H9 (cell line): ENCODE measurements at regions not wholly inside any gene's neighbourhood (a gene's known extent, or its start where the extent isn't known, plus 50 kb on each side); places are given as distances from the start of the nearest gene placed in this dataset.

Experiments used
- DNase-seq: peaks from one replicate; pipeline ENCODE4 v3.0.0-alpha.2; 2017
- H2AFZ ChIP-seq: one replicate; pipeline ENCODE4 v1.6.1; 2013; ENCODE audit warnings: mild to moderate bottlenecking, low read length, control low read depth, moderate library complexity
- H2AK5ac ChIP-seq: 2 replicates; pipeline ENCODE4 v1.6.1; 2013; ENCODE audit warnings: low read length, control low read depth, mixed read lengths; ENCODE audit not compliant: insufficient read length
- H2BK120ac ChIP-seq: one replicate; pipeline ENCODE4 v1.6.1; 2013; ENCODE audit warnings: low read depth, mild to moderate bottlenecking, low read length, control low read depth, inconsistent platforms; ENCODE audit not compliant: poor library complexity, severe bottlenecking
- H2BK12ac ChIP-seq: 2 replicates; pipeline ENCODE4 v1.6.1; 2013; ENCODE audit warnings: low read length, control low read depth, mixed read lengths, low read depth; ENCODE audit not compliant: insufficient read length
- H2BK15ac ChIP-seq: 2 replicates; pipeline ENCODE4 v1.6.1; 2013; ENCODE audit warnings: low read depth, low read length, control low read depth
- H2BK20ac ChIP-seq: one replicate; pipeline ENCODE4 v1.6.1; 2013; ENCODE audit warnings: low read depth, mild to moderate bottlenecking, low read length, control low read depth, inconsistent platforms; ENCODE audit not compliant: poor library complexity, severe bottlenecking
- H2BK5ac ChIP-seq: 2 replicates; pipeline ENCODE4 v1.6.1; 2013; ENCODE audit warnings: low read length, control low read depth, mixed read lengths; ENCODE audit not compliant: insufficient read length
- H3K14ac ChIP-seq: 2 replicates; pipeline ENCODE4 v1.6.1; 2013; ENCODE audit warnings: low read length, control low read depth; ENCODE audit not compliant: insufficient read depth
- H3K18ac ChIP-seq: 2 replicates; pipeline ENCODE4 v1.6.1; 2013; ENCODE audit warnings: low read depth, mild to moderate bottlenecking, mixed read lengths, low read length, control low read depth; ENCODE audit not compliant: insufficient read length
- H3K23ac ChIP-seq: 2 replicates; pipeline ENCODE4 v1.6.1; 2013; ENCODE audit warnings: low read length, control low read depth, mixed read lengths, low read depth; ENCODE audit not compliant: insufficient read length
- H3K23me2 ChIP-seq: 2 replicates; pipeline ENCODE4 v1.6.1; 2013; ENCODE audit warnings: low read depth, mild to moderate bottlenecking, mixed read lengths, low read length, control low read depth; ENCODE audit not compliant: insufficient read length, poor library complexity, severe bottlenecking
- H3K27ac ChIP-seq: 2 replicates; pipeline ENCODE4 v1.5.1; 2013; ENCODE audit warnings: low read length, control low read depth, mixed read lengths, low read depth; ENCODE audit not compliant: insufficient read length
- H3K27me3 ChIP-seq: 2 replicates; pipeline ENCODE4 v1.6.1; 2013; ENCODE audit warnings: low read length, control low read depth, inconsistent platforms; ENCODE audit not compliant: insufficient read depth
- H3K4ac ChIP-seq: 2 replicates; pipeline ENCODE4 v1.6.1; 2013; ENCODE audit warnings: low read depth, mild to moderate bottlenecking, control low read depth, inconsistent platforms, low read length, moderate library complexity
- H3K4me1 ChIP-seq: 2 replicates; pipeline ENCODE4 v1.6.1; 2013; ENCODE audit warnings: low read length, control low read depth, inconsistent platforms; ENCODE audit not compliant: insufficient read depth
- H3K4me2 ChIP-seq: 2 replicates; pipeline ENCODE4 v1.6.1; 2013; ENCODE audit warnings: low read length, control low read depth, mixed read lengths; ENCODE audit not compliant: insufficient read length, insufficient read depth
- H3K56ac ChIP-seq: 2 replicates; pipeline ENCODE4 v1.6.1; 2013; ENCODE audit warnings: low read depth, mild to moderate bottlenecking, mixed read lengths, low read length, control low read depth; ENCODE audit not compliant: insufficient read length
- H3K79me1 ChIP-seq: 2 replicates; pipeline ENCODE4 v1.6.1; 2013; ENCODE audit warnings: low read depth, mild to moderate bottlenecking, moderate library complexity, low read length, control low read depth, inconsistent platforms; ENCODE audit not compliant: insufficient read depth, poor library complexity, severe bottlenecking
- H3K79me2 ChIP-seq: 2 replicates; pipeline ENCODE4 v1.6.1; 2013; ENCODE audit warnings: low read length, control low read depth, inconsistent platforms; ENCODE audit not compliant: insufficient read depth
- H3K9ac ChIP-seq: 2 replicates; pipeline ENCODE4 v1.6.1; 2013; ENCODE audit warnings: low read length, control low read depth, mixed read lengths; ENCODE audit not compliant: insufficient read length; ENCODE audit errors: extremely low read depth
- H3K9me3 ChIP-seq: one replicate; pipeline ENCODE4 v1.6.1; 2013; ENCODE audit warnings: low read depth, low read length, inconsistent platforms; ENCODE audit not compliant: control insufficient read depth
- H3T11ph ChIP-seq: one replicate; pipeline ENCODE4 v1.6.1; 2013; ENCODE audit warnings: mild to moderate bottlenecking, low read length, control low read depth, inconsistent platforms
- H4K20me1 ChIP-seq: one replicate; pipeline ENCODE4 v1.6.1; 2013; ENCODE audit not compliant: control insufficient read depth, insufficient read length, insufficient read depth
- H4K5ac ChIP-seq: 2 replicates; pipeline ENCODE4 v1.6.1; 2013; ENCODE audit warnings: low read depth, mild to moderate bottlenecking, mixed read lengths, low read length, control low read depth; ENCODE audit not compliant: insufficient read length
- H4K8ac ChIP-seq: replicated peaks from 2 replicates; pipeline ENCODE4 v1.6.1; 2013; ENCODE audit warnings: low read length, control low read depth, mixed read lengths, low read depth; ENCODE audit not compliant: insufficient read length
- H4K91ac ChIP-seq: 2 replicates; pipeline ENCODE4 v1.6.1; 2013; ENCODE audit warnings: low read depth, mild to moderate bottlenecking, moderate library complexity, mixed read lengths, low read length, control low read depth; ENCODE audit not compliant: insufficient read length
- H3K27ac Mint-ChIP-seq, 3 experiments: 2 replicates in 2 of 3; 3 replicates in 1 of 3; pipeline ENCODE4 v1.8.0; 2020 to 2021; ENCODE audit warnings: mixed read lengths in 3 of 3, mild to moderate bottlenecking in 1 of 3, moderate library complexity in 1 of 3
- H3K27me3 Mint-ChIP-seq: 2 replicates; pipeline ENCODE4 v1.8.0; 2021; ENCODE audit warnings: low read depth, mild to moderate bottlenecking, moderate library complexity, mixed read lengths
- H3K36me3 Mint-ChIP-seq, 3 experiments: 2 replicates in 2 of 3; 3 replicates in 1 of 3; pipeline ENCODE4 v1.8.0; 2020 to 2021; ENCODE audit warnings: low read depth in 3 of 3, mixed read lengths in 3 of 3; ENCODE audit not compliant: insufficient read depth in 1 of 3
- H3K4me1 Mint-ChIP-seq, 2 experiments: 2 replicates each; pipeline ENCODE4 v1.8.0; 2020; ENCODE audit warnings: mixed read lengths in 2 of 2
- H3K4me3 Mint-ChIP-seq, 2 experiments: 2 replicates in 1 of 2; 3 replicates in 1 of 2; pipeline ENCODE4 v1.8.0; 2020 to 2021; ENCODE audit warnings: mild to moderate bottlenecking in 2 of 2, mixed read lengths in 2 of 2, moderate library complexity in 1 of 2
- H3K9me3 Mint-ChIP-seq, 2 experiments: 2 replicates in 1 of 2; 3 replicates in 1 of 2; pipeline ENCODE4 v1.8.0; 2020; ENCODE audit warnings: mild to moderate bottlenecking in 2 of 2, mixed read lengths in 2 of 2, moderate library complexity in 1 of 2
- WGBS: extraction: QIAGEN DNeasy Blood & Tissue Kit; methylation state at CpG from one replicate; pipeline ENCODE4 v1.1.7; 2013; ENCODE audit warnings: missing lambda C conversion rate, low lambda C conversion rate, mixed read lengths; ENCODE audit not compliant: insufficient read length; ENCODE audit errors: extremely low coverage; 5-methylcytosine and 5-hydroxymethylcytosine counted together
- TF ChIP-seq, protein P1 (sequence below): fragments of 200-600 bp; sonication (generic); conservative IDR thresholded peaks from 3 replicates; pipeline ENCODE4 v1.8.0; 2021; ENCODE audit warnings: antibody characterized with exemption, mild to moderate bottlenecking

DNA sequence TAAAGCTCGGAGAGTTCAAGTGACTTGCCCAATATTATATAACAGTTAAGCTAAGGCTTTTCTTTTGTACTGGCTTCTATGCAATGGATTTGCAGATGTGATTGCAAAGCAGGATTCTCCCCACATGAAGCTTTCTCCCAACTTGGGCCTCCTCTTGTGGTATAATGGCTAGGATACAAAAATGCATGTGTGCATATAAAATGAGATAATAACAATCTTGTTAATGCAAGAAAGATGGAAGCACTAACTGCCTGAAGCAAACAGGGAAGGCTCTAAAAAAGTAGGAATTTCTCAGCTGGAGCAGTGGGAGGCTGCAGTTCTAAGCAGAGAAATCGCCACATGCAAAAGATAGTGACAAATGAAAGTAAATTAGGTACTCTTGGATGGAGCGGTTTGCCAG is 444.2 kb upstream of the RIOK2 start:
- no peak overlapping the region for H2BK120ac ChIP-seq
- H4K5ac ChIP-seq, result no peak overlapping the region
- H3K18ac ChIP-seq, result no peak overlapping the region
- H3K79me1 ChIP-seq, result no peaks in the 10 kb centered on the region
- H3K4me3 Mint-ChIP-seq, result no peak overlapping the region
- H3T11ph ChIP-seq, result no peak overlapping the region
- H3K23me2 ChIP-seq, result no peaks in the 10 kb centered on the region
- no CpG with 5 or more reads among the region's 3 CpGs for WGBS
- no peak overlapping the region for H3K14ac ChIP-seq
- no peak overlapping the region for H4K8ac ChIP-seq
- H3K27ac ChIP-seq, result no peak overlapping the region
- no peaks in the 10 kb centered on the region for H3K79me2 ChIP-seq
- H3K23ac ChIP-seq, result no peak overlapping the region
- no peak overlapping the region for H3K56ac ChIP-seq
- no peaks in the 10 kb centered on the region for H3K27me3 Mint-ChIP-seq
- no peak overlapping the region for H2AFZ ChIP-seq
- no peaks in the 10 kb centered on the region for H3K36me3 Mint-ChIP-seq
- no peaks in the 10 kb centered on the region for H4K20me1 ChIP-seq
- peaks cover 2 to 13% of the 10 kb centered on the region in 2 experiments; a peak in 3 of 4 replicates for H3K4me1 Mint-ChIP-seq
- H2BK5ac ChIP-seq, result no peak overlapping the region
- no peak overlapping the region for H2BK15ac ChIP-seq
- no peak overlapping the region for H3K4me2 ChIP-seq
- no peaks in the 10 kb centered on the region for H3K27me3 ChIP-seq
- H3K9ac ChIP-seq, result no peak overlapping the region
- no peaks in the 10 kb centered on the region for H3K9me3 Mint-ChIP-seq
- no peaks in the 10 kb centered on the region for H3K9me3 ChIP-seq
- no peak overlapping the region for H4K91ac ChIP-seq
- no peak overlapping the region for H2BK20ac ChIP-seq
- no peak overlapping the region for H2BK12ac ChIP-seq
- no peak for DNase-seq
- no peak overlapping the region for H3K4ac ChIP-seq
- H2AK5ac ChIP-seq, result no peak overlapping the region
- H3K4me1 ChIP-seq, result no peaks in the 10 kb centered on the region
- TF ChIP-seq, protein P1, sequence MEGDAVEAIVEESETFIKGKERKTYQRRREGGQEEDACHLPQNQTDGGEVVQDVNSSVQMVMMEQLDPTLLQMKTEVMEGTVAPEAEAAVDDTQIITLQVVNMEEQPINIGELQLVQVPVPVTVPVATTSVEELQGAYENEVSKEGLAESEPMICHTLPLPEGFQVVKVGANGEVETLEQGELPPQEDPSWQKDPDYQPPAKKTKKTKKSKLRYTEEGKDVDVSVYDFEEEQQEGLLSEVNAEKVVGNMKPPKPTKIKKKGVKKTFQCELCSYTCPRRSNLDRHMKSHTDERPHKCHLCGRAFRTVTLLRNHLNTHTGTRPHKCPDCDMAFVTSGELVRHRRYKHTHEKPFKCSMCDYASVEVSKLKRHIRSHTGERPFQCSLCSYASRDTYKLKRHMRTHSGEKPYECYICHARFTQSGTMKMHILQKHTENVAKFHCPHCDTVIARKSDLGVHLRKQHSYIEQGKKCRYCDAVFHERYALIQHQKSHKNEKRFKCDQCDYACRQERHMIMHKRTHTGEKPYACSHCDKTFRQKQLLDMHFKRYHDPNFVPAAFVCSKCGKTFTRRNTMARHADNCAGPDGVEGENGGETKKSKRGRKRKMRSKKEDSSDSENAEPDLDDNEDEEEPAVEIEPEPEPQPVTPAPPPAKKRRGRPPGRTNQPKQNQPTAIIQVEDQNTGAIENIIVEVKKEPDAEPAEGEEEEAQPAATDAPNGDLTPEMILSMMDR, result no peak
- H3K27ac Mint-ChIP-seq, result peak overlapping the region in 1 of 3 experiments; percentile 14; a peak in 1 of 7 replicates
